PC-9 (cell line): ENCODE measurements at regions not wholly inside any gene's neighbourhood (a gene's known extent, or its start where the extent isn't known, plus 50 kb on each side); places are given as distances from the start of the nearest gene placed in this dataset.
"Not testable (repeated sequence)": the region's sequence is repeated elsewhere in the genome, so short reads cannot be mapped to it uniquely, and the experiment has no call there.

ENCODE experiments used
- BruUV-seq: library from RNA; stranded (reverse); fragments of 400-500 nt; replicated peaks from 2 replicates; lab custom pipeline; 2021; lab: Mats Ljungman, UMichigan
- CTCF ChIA-PET: fragments of 300-600 bp; sonication (Branson Sonifier 250); formaldehyde crosslinking; loops from one replicate; lab custom pipeline; 2022; ENCODE audit warnings: antibody characterized with exemption; lab: Charles Lee
- POLR2A ChIA-PET: fragments of 300-600 bp; sonication (Branson Sonifier 250); formaldehyde crosslinking; loops from one replicate; lab custom pipeline; 2022; ENCODE audit warnings: antibody characterized with exemption; ENCODE audit not compliant: unreplicated experiment; lab: Charles Lee
- DNase-seq, 2 experiments: peaks; one replicate each; pipeline versions ENCODE4 v3.0.0 to v3.0.0-alpha.2; 2015 to 2022; ENCODE audit warnings: mixed read lengths in 1 of 2
- H2AFZ ChIP-seq: fragments of 200-600 bp; sonication (generic); 2 replicates; pipeline ENCODE4 v1.8.1; 2017; ENCODE audit warnings: antibody characterized with exemption
- H3F3A ChIP-seq: fragments of 200-600 bp; sonication (generic); 2 replicates; pipeline ENCODE4 v1.8.1; 2017; ENCODE audit warnings: antibody characterized with exemption, mild to moderate bottlenecking, low read depth; ENCODE audit not compliant: insufficient read depth
- H3K27ac ChIP-seq: fragments of 200-600 bp; sonication (generic); 2 replicates; pipeline ENCODE4 v1.6.1; 2016; ENCODE audit warnings: mixed run types
- H3K27me3 ChIP-seq: fragments of 200-600 bp; sonication (generic); 2 replicates; pipeline ENCODE4 v1.6.1; 2016; ENCODE audit warnings: low read depth, mixed run types; ENCODE audit not compliant: insufficient read depth
- H3K36me3 ChIP-seq: fragments of 200-600 bp; sonication (generic); 2 replicates; pipeline ENCODE4 v1.6.1; 2016; ENCODE audit warnings: low read depth, mixed run types
- H3K4me1 ChIP-seq: fragments of 200-600 bp; sonication (generic); replicated peaks from 2 replicates; pipeline ENCODE4 v1.6.1; 2016; ENCODE audit warnings: mixed run types; ENCODE audit not compliant: insufficient read depth
- H3K4me2 ChIP-seq: fragments of 200-600 bp; sonication (generic); 2 replicates; pipeline ENCODE4 v1.6.1; 2017; ENCODE audit warnings: mixed run types
- H3K4me3 ChIP-seq: fragments of 200-600 bp; sonication (generic); 2 replicates; pipeline ENCODE4 v1.6.1; 2016; ENCODE audit warnings: mixed run types
- H3K79me2 ChIP-seq: fragments of 200-600 bp; sonication (generic); 2 replicates; pipeline ENCODE4 v1.6.1; 2017; ENCODE audit warnings: low read depth, mixed run types
- H3K9me2 ChIP-seq: fragments of 200-600 bp; sonication (generic); 2 replicates; pipeline ENCODE4 v1.8.1; 2017; ENCODE audit warnings: mild to moderate bottlenecking; ENCODE audit not compliant: insufficient read depth
- H3K9me3 ChIP-seq: fragments of 200-600 bp; sonication (generic); 2 replicates; pipeline ENCODE4 v1.8.1; 2016; ENCODE audit warnings: low read depth; ENCODE audit not compliant: insufficient read depth
- H4K20me1 ChIP-seq: fragments of 200-600 bp; sonication (generic); 2 replicates; pipeline ENCODE4 v1.8.1; 2017; ENCODE audit not compliant: insufficient read depth
- EZH2 ChIP-seq: fragments of 200-600 bp; sonication (generic); IDR thresholded peaks from 2 replicates; pipeline ENCODE4 v1.8.0; 2017; ENCODE audit warnings: antibody characterized with exemption, low read depth
- intact Hi-C: fragments of 100-400 bp; cut with micrococcal nuclease; formaldehyde crosslinking; loops from one replicate; pipeline ENCODE4 v1.10.0; 2022; ENCODE audit not compliant: unreplicated experiment
- TF ChIP-seq, protein P1 (sequence below): fragments of 200-600 bp; sonication (generic); conservative IDR thresholded peaks from 2 replicates; pipeline ENCODE4 v1.6.1; 2017; ENCODE audit warnings: mixed run types, antibody characterized with exemption, mild to moderate bottlenecking, moderate library complexity

DNA sequence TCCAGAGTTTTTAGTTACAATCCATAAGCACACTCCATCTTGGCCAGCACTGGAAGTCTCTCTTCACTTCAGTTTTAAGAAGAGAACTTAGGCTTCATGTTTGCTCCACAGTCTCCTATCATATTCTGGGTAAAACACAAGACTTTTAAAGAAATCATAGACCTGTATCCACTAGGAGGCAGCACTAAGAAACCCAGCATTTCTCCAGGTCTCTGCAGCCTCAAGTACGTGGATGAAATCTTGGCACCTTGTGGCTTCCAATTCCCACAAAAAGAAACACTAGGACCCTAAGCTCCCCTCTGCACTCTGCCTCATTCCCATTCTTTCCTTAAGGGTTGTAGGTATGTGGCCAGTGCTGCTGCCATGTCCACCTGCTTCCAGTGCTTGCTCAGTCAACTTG lies 367.3 kb upstream of the CASK start:
- Histone ChIP-seq H3K4me2 (no peak overlapping the region), H3K36me3 (no peaks in the 10 kb centered on the region), H4K20me1 (no peaks in the 10 kb centered on the region), H2AFZ (no peak overlapping the region), H3K79me2 (no peaks in the 10 kb centered on the region), H3K27me3 (no peaks in the 10 kb centered on the region), H3K4me3 (no peak overlapping the region), H3K4me1 (no peaks in the 10 kb centered on the region), H3K9me3 (no peaks in the 10 kb centered on the region), H3F3A (no peaks in the 10 kb centered on the region), H3K9me2 (no peaks in the 10 kb centered on the region), H3K27ac (no peak overlapping the region)
- ChIA-PET CTCF (no interaction called here), POLR2A (no interaction called here)
- BruUV-seq, result no TSS peak
- intact Hi-C loops, result no loop called here
- no peak for DNase-seq
- TF ChIP-seq, protein P1, sequence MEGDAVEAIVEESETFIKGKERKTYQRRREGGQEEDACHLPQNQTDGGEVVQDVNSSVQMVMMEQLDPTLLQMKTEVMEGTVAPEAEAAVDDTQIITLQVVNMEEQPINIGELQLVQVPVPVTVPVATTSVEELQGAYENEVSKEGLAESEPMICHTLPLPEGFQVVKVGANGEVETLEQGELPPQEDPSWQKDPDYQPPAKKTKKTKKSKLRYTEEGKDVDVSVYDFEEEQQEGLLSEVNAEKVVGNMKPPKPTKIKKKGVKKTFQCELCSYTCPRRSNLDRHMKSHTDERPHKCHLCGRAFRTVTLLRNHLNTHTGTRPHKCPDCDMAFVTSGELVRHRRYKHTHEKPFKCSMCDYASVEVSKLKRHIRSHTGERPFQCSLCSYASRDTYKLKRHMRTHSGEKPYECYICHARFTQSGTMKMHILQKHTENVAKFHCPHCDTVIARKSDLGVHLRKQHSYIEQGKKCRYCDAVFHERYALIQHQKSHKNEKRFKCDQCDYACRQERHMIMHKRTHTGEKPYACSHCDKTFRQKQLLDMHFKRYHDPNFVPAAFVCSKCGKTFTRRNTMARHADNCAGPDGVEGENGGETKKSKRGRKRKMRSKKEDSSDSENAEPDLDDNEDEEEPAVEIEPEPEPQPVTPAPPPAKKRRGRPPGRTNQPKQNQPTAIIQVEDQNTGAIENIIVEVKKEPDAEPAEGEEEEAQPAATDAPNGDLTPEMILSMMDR, result no peak
- no peak for TF ChIP-seq EZH2

DNA sequence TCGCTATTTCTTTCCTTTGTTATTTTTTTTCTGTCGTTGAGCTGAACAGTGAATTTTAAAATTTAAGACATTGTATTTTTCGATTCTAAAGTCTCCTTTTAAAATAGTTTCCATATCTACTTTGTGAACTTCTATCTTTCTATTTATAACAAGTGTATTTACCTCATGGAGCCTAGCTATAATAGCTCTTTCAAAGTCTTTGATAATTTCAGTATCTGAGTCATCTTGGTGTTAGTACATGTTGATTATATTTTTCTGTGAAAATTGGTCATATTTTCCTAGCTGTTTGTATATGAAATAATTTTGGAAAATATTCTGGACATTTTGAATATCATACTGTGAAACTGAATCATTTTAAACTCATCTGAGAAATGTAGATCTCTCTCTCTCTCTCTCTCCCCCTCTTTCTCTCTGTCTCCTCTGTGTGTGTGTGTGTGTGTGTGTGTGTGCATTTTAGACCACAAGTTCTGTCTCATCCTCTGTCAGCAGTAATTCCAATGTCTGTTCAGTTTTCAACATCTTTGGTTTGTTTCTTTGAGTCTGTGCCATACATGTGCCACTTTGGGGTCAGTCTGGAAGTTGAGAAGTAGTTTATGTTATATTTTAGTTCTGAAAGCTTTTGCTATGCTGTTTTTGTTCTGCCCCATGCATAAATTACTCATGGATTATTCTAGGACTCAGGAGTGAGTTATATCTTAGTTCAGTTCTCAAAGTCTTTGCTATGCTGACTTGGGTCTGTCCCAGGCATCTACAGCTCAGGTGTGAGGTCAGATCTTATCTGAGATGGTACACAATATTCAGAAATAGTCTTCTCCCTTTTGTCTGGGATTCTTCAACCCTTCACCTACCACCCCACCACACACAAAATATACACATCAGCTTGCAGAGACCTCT lies 366.4 kb upstream of the CASK start:
- Histone ChIP-seq H3K79me2 (no peaks in the 10 kb centered on the region), H3K9me2 (no peaks in the 10 kb centered on the region), H3K27ac (no peak overlapping the region), H4K20me1 (no peaks in the 10 kb centered on the region), H3K4me3 (no peak overlapping the region), H3K9me3 (no peaks in the 10 kb centered on the region), H3K4me2 (no peak overlapping the region), H3K27me3 (no peaks in the 10 kb centered on the region), H3K36me3 (no peaks in the 10 kb centered on the region), H3K4me1 (no peaks in the 10 kb centered on the region), H2AFZ (no peak overlapping the region), H3F3A (no peaks in the 10 kb centered on the region)
- no peak for DNase-seq
- ChIA-PET POLR2A (no interaction called here), CTCF (no interaction called here)
- TF ChIP-seq, protein P1, result no peak
- no peak for TF ChIP-seq EZH2
- intact Hi-C loops, result no loop called here
- no TSS peak for BruUV-seq

DNA sequence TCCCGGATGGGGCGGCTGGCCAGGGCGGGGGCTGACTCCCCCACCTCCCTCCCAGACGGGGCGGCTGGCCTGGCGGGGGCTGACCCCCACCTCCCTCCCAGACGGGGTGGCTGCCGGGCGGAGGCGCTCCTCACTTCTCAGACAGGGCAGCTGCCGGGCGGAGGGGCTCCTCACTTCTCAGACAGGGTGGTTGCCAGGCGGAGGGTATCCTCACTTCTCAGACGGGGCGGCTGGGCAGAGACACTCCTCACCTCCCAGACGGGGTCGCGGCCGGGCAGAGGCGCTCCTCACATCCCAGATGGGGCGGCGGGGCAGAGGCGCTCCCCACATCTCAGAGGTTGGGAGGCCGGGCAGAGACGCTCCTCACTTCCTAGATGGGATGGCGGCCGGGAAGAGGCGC lies 362.3 kb upstream of the CASK start:
- H3K9me2 ChIP-seq, H3K79me2 ChIP-seq, DNase-seq, H3K27me3 ChIP-seq, POLR2A ChIA-PET, H3F3A ChIP-seq, BruUV-seq, H3K27ac ChIP-seq, H2AFZ ChIP-seq, H3K36me3 ChIP-seq, H3K4me2 ChIP-seq, intact Hi-C loops, H4K20me1 ChIP-seq, H3K9me3 ChIP-seq, H3K4me1 ChIP-seq, CTCF ChIA-PET, H3K4me3 ChIP-seq: not testable (repeated sequence)
